Body of pancreas (tissue), 4 donors: ENCODE measurements at regions not wholly inside any gene's neighbourhood (a gene's known extent, or its start where the extent isn't known, plus 50 kb on each side); places are given as distances from the start of the nearest gene placed in this dataset.

ENCODE experiments used
- POLR2A ChIP-seq, 3 donors: fragments of 450-650 bp; IDR thresholded peaks; one replicate each; pipeline ENCODE4 v1.6.1; 2016; ENCODE audit warnings: antibody characterized with exemption in 3 of 3, mild to moderate bottlenecking in 2 of 3
- TF ChIP-seq, protein P1 (sequence below), 7 experiments: fragments of 450-650 bp in 4 of 7; fragments of 200-600 bp in 3 of 7; sonication (generic) in 3 of 7; IDR thresholded peaks; one replicate each; pipeline ENCODE4 v1.5.1; 2016 to 2019; ENCODE audit warnings: antibody characterized with exemption in 7 of 7

- TF ChIP-seq, protein P1, sequence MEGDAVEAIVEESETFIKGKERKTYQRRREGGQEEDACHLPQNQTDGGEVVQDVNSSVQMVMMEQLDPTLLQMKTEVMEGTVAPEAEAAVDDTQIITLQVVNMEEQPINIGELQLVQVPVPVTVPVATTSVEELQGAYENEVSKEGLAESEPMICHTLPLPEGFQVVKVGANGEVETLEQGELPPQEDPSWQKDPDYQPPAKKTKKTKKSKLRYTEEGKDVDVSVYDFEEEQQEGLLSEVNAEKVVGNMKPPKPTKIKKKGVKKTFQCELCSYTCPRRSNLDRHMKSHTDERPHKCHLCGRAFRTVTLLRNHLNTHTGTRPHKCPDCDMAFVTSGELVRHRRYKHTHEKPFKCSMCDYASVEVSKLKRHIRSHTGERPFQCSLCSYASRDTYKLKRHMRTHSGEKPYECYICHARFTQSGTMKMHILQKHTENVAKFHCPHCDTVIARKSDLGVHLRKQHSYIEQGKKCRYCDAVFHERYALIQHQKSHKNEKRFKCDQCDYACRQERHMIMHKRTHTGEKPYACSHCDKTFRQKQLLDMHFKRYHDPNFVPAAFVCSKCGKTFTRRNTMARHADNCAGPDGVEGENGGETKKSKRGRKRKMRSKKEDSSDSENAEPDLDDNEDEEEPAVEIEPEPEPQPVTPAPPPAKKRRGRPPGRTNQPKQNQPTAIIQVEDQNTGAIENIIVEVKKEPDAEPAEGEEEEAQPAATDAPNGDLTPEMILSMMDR (IDR thresholded peaks at IDR 0.05) = no peak
- no peak for TF ChIP-seq POLR2A (IDR thresholded peaks at IDR 0.05)
Measured at GRCh38 chr10:55104738-55105137, 303.7 kb upstream of the PCDH15 start.
